ENCODE measurements at regions not wholly inside any gene's neighbourhood (a gene's known extent, or its start where the extent isn't known, plus 50 kb on each side); places are given as distances from the start of the nearest gene placed in this dataset.
"Not testable (repeated sequence)": the region's sequence is repeated elsewhere in the genome, so short reads cannot be mapped to it uniquely, and the experiment has no call there.

- TF ChIP-seq CTCF (IDR thresholded peaks at IDR 0.05; ENCODE audit: insufficient read depth, low read depth, low read length): no peak
- DNase-seq (ENCODE audit: low read depth): no peak
- H3K4me3 ChIP-seq (ENCODE audit: low read depth, low read length): no peak overlapping the region
Measured at GRCh38 chr2:192419786-192420185, 225.1 kb upstream of the TMEFF2 start.

- DNase-seq (ENCODE audit: low read depth): no peak
- H3K4me3 ChIP-seq (ENCODE audit: low read depth, low read length): no peak overlapping the region
- no peak for TF ChIP-seq CTCF (IDR thresholded peaks at IDR 0.05; ENCODE audit: insufficient read depth, low read depth, low read length)
Measured at GRCh38 chr2:192416060-192416459, 221.3 kb upstream of the TMEFF2 start.

- no peak overlapping the region for H3K4me3 ChIP-seq (ENCODE audit: low read depth, low read length)
- DNase-seq (ENCODE audit: low read depth): no peak
- no peak for TF ChIP-seq CTCF (IDR thresholded peaks at IDR 0.05; ENCODE audit: insufficient read depth, low read depth, low read length)
Measured at GRCh38 chr2:192414794-192415193, 220.1 kb upstream of the TMEFF2 start.

GRCh38 chr2:192413812-192414681 is 219.3 kb upstream of the TMEFF2 start:
- DNase-seq (ENCODE audit: low read depth): no peak
- no peak for TF ChIP-seq CTCF (IDR thresholded peaks at IDR 0.05; ENCODE audit: insufficient read depth, low read depth, low read length)
- no peak overlapping the region for H3K4me3 ChIP-seq (ENCODE audit: low read depth, low read length)

- not testable (repeated sequence) for DNase-seq (ENCODE audit: low read depth); H3K4me3 ChIP-seq (ENCODE audit: low read depth, low read length)
Measured at GRCh38 chr2:192412866-192413265, 218.1 kb upstream of the TMEFF2 start.

GRCh38 chr2:192412394-192412793 is 217.7 kb upstream of the TMEFF2 start:
- no peak overlapping the region for H3K4me3 ChIP-seq (ENCODE audit: low read depth, low read length)
- DNase-seq (ENCODE audit: low read depth): no peak
- TF ChIP-seq CTCF (IDR thresholded peaks at IDR 0.05; ENCODE audit: insufficient read depth, low read depth, low read length): no peak

- no peak overlapping the region for H3K4me3 ChIP-seq (ENCODE audit: low read depth, low read length)
- no peak for DNase-seq (ENCODE audit: low read depth)
- no peak for TF ChIP-seq CTCF (IDR thresholded peaks at IDR 0.05; ENCODE audit: insufficient read depth, low read depth, low read length)
Measured at GRCh38 chr2:192411755-192412154, 217.0 kb upstream of the TMEFF2 start.

Data from fibroblast of villous mesenchyme (primary cell).